GM06990 (cell line): ENCODE measurements at regions not wholly inside any gene's neighbourhood (a gene's known extent, or its start where the extent isn't known, plus 50 kb on each side); places are given as distances from the start of the nearest gene placed in this dataset.

Experiments
- DNase-seq: peaks from one replicate; pipeline ENCODE4 v3.0.0-alpha.2; 2011; ENCODE audit not compliant: insufficient read length; ENCODE audit errors: extremely low read depth
- H3K27me3 ChIP-seq: replicated peaks from 2 replicates; pipeline ENCODE4 v1.6.0; 2011; ENCODE audit warnings: low read length; ENCODE audit not compliant: control insufficient read depth, insufficient read depth
- H3K36me3 ChIP-seq: 2 replicates; pipeline ENCODE4 v1.5.1; 2011; ENCODE audit warnings: low read length; ENCODE audit not compliant: control insufficient read depth, insufficient read depth
- H3K4me3 ChIP-seq: replicated peaks from 2 replicates; pipeline ENCODE4 v1.5.1; 2011; ENCODE audit warnings: low read depth, mild to moderate bottlenecking, control low read depth, low read length
- CTCF ChIP-seq: IDR thresholded peaks from 2 replicates; pipeline ENCODE4 v1.5.1; 2011; ENCODE audit warnings: low read length, control low read depth, mild to moderate bottlenecking, inconsistent platforms; ENCODE audit not compliant: insufficient read depth, poor library complexity, severe bottlenecking

GRCh38 chr13:81025091-81025490 is 684.2 kb upstream of the SPRY2 start:
- TF ChIP-seq CTCF, result no peak
- Histone ChIP-seq H3K36me3 (no peaks in the 10 kb centered on the region), H3K27me3 (no peaks in the 10 kb centered on the region), H3K4me3 (no peak overlapping the region)
- no peak for DNase-seq

GRCh38 chr13:81021284-81021840 is 680.4 kb upstream of the SPRY2 start:
- TF ChIP-seq CTCF, result no peak
- no peaks in the 10 kb centered on the region for H3K27me3 ChIP-seq
- no peak for DNase-seq
- H3K36me3 ChIP-seq, result no peaks in the 10 kb centered on the region
- no peak overlapping the region for H3K4me3 ChIP-seq

DNA sequence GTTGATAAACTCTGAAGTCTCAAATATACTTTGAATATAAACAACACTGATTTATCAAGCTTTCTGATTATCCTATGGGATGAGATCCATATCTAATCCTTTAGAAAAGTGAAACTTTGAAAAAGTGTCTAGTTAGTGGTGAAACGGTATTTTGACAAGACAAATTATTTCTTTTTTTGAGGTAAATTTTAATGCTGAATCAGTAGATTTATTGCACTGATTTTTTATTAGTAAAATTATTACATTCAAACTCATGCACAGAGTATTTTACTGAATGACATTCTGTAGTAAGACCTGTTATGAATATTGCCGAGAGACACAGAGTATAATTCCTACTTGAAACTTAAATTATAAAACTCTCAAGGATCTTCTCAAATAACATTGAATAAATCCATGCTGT is 679.1 kb upstream of the SPRY2 start:
- Histone ChIP-seq H3K4me3 (no peak overlapping the region), H3K27me3 (no peaks in the 10 kb centered on the region), H3K36me3 (no peaks in the 10 kb centered on the region)
- TF ChIP-seq CTCF, result no peak
- no peak for DNase-seq

DNA sequence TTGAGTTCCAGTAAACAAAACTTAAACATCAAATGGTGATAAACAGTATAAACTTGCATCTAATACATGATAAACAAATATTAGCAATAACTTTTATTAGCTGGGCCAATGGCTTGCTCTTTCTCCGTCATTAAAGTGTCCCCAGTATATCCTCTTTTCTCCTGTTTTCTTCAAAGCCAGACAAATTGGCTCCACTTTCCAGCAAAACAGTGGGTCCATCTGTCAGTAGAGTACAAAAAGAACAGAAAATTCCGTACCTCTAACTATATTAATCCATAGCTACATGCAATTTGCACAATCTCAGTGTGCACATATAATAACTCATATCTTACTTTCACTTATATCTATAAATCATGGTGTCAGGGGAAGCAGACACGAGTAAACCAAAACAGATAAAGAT is 678.0 kb upstream of the SPRY2 start:
- H3K27me3 ChIP-seq, result no peaks in the 10 kb centered on the region
- no peak for TF ChIP-seq CTCF
- H3K4me3 ChIP-seq, result no peak overlapping the region
- no peaks in the 10 kb centered on the region for H3K36me3 ChIP-seq
- no peak for DNase-seq

GRCh38 chr13:81017513-81018152 is 676.7 kb upstream of the SPRY2 start:
- TF ChIP-seq CTCF, result peak; percentile 36
- H3K4me3 ChIP-seq, result no peak overlapping the region
- H3K27me3 ChIP-seq, result no peaks in the 10 kb centered on the region
- no peaks in the 10 kb centered on the region for H3K36me3 ChIP-seq
- DNase-seq, result no peak
